Adipocyte (in vitro differentiated cells): ENCODE measurements at regions not wholly inside any gene's neighbourhood (a gene's known extent, or its start where the extent isn't known, plus 50 kb on each side); places are given as distances from the start of the nearest gene placed in this dataset.

Experiments used
- DNase-seq: peaks from one replicate; pipeline ENCODE4 v3.0.0-alpha.2; 2015; ENCODE audit warnings: low read depth
- H3K27me3 ChIP-seq: replicated peaks from 2 replicates; pipeline ENCODE4 v1.7.0; 2013; ENCODE audit warnings: mild to moderate bottlenecking, low read length, moderate library complexity; ENCODE audit not compliant: control insufficient read depth, insufficient read depth
- H3K36me3 ChIP-seq: 2 replicates; pipeline ENCODE4 v1.7.0; 2013; ENCODE audit warnings: low read length, mild to moderate bottlenecking, moderate library complexity; ENCODE audit not compliant: control insufficient read depth, insufficient read depth, severe bottlenecking
- H3K4me1 ChIP-seq: 2 replicates; pipeline ENCODE4 v1.7.0; 2013; ENCODE audit warnings: mild to moderate bottlenecking, low read length, moderate library complexity; ENCODE audit not compliant: control insufficient read depth, insufficient read depth
- H3K4me3 ChIP-seq: 2 replicates; pipeline ENCODE4 v1.7.0; 2013; ENCODE audit warnings: mild to moderate bottlenecking, low read length, moderate library complexity
- H3K9ac ChIP-seq: 2 replicates; pipeline ENCODE4 v1.7.0; 2013; ENCODE audit warnings: mild to moderate bottlenecking, low read length, moderate library complexity
- H3K9me3 ChIP-seq: 2 replicates; pipeline ENCODE4 v1.7.0; 2013; ENCODE audit warnings: mild to moderate bottlenecking, low read length, moderate library complexity; ENCODE audit not compliant: control insufficient read depth

GRCh38 chr6:164692772-164693510 lies 616.5 kb downstream of the C6orf118 start:
- Histone ChIP-seq H3K36me3 (no peaks in the 10 kb centered on the region), H3K9me3 (no peaks in the 10 kb centered on the region), H3K4me3 (no peak overlapping the region), H3K9ac (no peak overlapping the region), H3K4me1 (no peaks in the 10 kb centered on the region), H3K27me3 (no peaks in the 10 kb centered on the region)
- DNase-seq = no peak

- Histone ChIP-seq H3K4me1 (no peaks in the 10 kb centered on the region), H3K9me3 (no peaks in the 10 kb centered on the region), H3K9ac (no peak overlapping the region), H3K36me3 (no peaks in the 10 kb centered on the region), H3K4me3 (no peak overlapping the region), H3K27me3 (no peaks in the 10 kb centered on the region)
- DNase-seq = no peak
These were observed 618.5 kb downstream of the C6orf118 start for GRCh38 chr6:164690702-164691500.

DNA sequence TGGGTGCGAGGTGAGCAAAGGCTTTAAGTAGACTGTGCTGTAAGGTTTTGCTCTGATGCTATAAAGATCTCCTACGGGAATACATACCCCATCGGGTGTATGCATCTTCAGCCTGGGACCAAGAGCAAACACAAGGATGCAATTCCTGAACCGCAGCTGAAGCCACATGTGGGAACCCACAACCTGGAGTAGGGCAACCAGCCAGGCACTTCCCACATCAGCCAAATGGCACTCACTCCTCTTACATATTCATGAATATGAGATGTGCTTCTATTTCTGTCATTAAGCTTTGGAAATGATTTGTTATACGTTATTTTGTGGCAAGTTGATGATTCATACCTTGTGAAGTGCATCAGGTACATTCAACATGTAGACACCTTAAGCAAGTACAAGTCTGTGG lies 619.2 kb downstream of the C6orf118 start:
- no peaks in the 10 kb centered on the region for H3K36me3 ChIP-seq
- H3K9me3 ChIP-seq = no peaks in the 10 kb centered on the region
- no peak overlapping the region for H3K9ac ChIP-seq
- no peak overlapping the region for H3K4me3 ChIP-seq
- no peak for DNase-seq
- no peaks in the 10 kb centered on the region for H3K27me3 ChIP-seq
- H3K4me1 ChIP-seq = no peaks in the 10 kb centered on the region

DNA sequence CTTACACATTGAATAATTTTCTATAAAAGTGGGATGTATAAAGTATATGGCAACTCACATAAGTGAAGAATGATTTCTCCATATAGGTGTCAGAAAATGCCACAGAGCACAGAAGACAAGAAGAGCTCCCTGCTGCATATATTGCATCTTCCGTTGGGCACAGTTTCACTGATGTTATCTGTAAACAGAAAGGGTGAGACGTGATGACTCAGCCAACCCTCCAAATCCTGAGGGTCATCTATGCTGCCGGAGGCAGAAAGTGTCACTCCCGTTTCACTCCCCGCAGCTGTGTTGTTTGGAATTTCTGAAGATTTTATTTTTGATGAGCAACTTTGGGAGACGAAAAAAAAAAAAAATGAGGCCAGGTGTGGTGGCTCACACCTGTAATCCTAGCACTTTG lies 644.1 kb downstream of the C6orf118 start:
- no peak for DNase-seq
- Histone ChIP-seq H3K9me3 (no peaks in the 10 kb centered on the region), H3K9ac (no peak overlapping the region), H3K36me3 (no peaks in the 10 kb centered on the region), H3K4me3 (no peak overlapping the region), H3K4me1 (no peaks in the 10 kb centered on the region), H3K27me3 (no peaks in the 10 kb centered on the region)

DNA sequence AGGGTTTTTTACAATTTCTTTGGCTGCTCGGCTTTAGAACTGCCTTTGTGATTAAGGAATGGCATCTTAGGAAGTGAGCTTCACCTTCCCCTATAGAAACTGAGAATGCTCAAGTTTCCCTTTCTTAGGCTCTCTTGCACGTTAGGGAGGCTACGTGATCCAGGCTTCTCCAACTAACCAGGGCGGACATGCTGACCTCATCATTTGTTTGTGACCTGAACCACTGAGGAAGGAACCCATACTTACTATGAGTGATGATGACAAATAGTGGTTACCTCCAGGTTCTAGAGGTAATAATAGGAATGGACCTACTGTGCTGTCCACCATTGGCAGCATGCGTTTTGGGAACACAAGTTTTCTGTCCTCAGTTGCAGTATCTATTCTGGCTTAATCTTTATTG lies 645.8 kb downstream of the C6orf118 start:
- no peak overlapping the region for H3K9ac ChIP-seq
- H3K36me3 ChIP-seq = no peaks in the 10 kb centered on the region
- no peaks in the 10 kb centered on the region for H3K9me3 ChIP-seq
- DNase-seq = no peak
- no peaks in the 10 kb centered on the region for H3K4me1 ChIP-seq
- no peaks in the 10 kb centered on the region for H3K27me3 ChIP-seq
- H3K4me3 ChIP-seq = no peak overlapping the region

DNA sequence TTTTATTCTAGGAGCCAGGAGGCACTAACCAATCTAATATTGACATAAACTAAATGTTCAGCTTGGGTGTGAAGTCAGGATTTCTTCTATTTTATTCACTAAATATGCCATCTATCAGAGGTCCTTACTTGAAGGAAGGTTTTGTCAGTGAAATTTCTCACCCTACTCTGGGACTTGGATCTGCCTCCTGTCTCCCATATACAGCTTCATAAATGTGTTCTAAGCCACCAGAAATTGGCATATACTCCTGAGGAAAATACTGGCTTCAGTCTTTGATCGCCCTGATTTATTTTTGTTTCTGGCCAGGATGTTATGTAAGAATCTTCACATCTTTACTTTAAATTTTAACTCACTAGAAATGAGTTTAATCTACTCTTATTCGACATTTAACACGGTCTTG lies 647.7 kb downstream of the C6orf118 start:
- no peak overlapping the region for H3K4me3 ChIP-seq
- H3K36me3 ChIP-seq = no peaks in the 10 kb centered on the region
- DNase-seq = no peak
- H3K9ac ChIP-seq = no peak overlapping the region
- no peaks in the 10 kb centered on the region for H3K9me3 ChIP-seq
- no peaks in the 10 kb centered on the region for H3K4me1 ChIP-seq
- H3K27me3 ChIP-seq = no peaks in the 10 kb centered on the region

DNA sequence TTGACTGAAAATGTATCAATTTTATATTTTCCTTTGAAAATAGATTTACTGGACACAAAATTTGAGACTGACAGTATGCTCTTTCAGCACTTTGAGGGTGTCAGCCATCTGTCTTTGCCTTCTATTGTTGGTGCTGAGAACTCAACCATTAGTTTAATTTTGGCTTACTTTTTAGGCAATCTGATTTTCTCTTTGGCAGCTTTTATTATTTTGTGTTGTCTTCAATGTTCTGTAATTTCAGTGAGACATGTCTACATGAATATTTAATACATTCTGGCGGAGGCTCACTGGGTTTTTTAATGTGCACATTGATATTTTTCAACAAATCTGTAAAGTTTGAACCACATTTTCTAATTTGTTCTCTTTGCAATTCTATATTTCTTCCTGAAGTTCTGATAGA lies 648.6 kb downstream of the C6orf118 start:
- Histone ChIP-seq H3K9ac (no peak overlapping the region), H3K4me1 (no peaks in the 10 kb centered on the region), H3K27me3 (no peaks in the 10 kb centered on the region), H3K4me3 (no peak overlapping the region), H3K9me3 (no peaks in the 10 kb centered on the region), H3K36me3 (no peaks in the 10 kb centered on the region)
- no peak for DNase-seq

DNA sequence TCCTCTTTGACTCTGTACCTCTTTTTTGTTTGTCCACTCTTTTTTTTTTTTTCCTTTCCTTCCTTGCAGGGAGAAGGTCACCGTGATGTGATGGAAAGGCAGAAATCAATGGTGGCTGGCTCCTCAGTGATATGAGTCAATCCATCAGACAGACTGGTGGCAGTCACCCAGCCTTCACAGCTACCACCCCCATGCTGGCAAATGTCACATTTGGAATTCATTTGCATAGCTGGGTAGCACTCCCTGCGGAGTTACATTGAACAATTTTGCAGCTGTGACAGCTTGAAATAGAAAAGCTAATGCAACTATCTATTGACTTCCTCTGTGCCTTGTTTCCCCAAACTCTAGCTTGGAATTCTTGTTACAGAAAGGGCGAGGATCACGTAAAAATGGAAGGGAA lies 668.4 kb downstream of the C6orf118 start:
- no peak for DNase-seq
- no peaks in the 10 kb centered on the region for H3K4me1 ChIP-seq
- no peak overlapping the region for H3K9ac ChIP-seq
- H3K27me3 ChIP-seq = no peaks in the 10 kb centered on the region
- peaks cover 6% of the 10 kb centered on the region for H3K9me3 ChIP-seq
- no peak overlapping the region for H3K4me3 ChIP-seq
- no peaks in the 10 kb centered on the region for H3K36me3 ChIP-seq

- no peaks in the 10 kb centered on the region for H3K9me3 ChIP-seq
- H3K4me3 ChIP-seq = no peak overlapping the region
- no peak for DNase-seq
- H3K27me3 ChIP-seq = no peaks in the 10 kb centered on the region
- no peaks in the 10 kb centered on the region for H3K4me1 ChIP-seq
- H3K36me3 ChIP-seq = no peaks in the 10 kb centered on the region
- no peak overlapping the region for H3K9ac ChIP-seq
These were observed 681.0 kb downstream of the C6orf118 start for GRCh38 chr6:164628302-164628931.

DNA sequence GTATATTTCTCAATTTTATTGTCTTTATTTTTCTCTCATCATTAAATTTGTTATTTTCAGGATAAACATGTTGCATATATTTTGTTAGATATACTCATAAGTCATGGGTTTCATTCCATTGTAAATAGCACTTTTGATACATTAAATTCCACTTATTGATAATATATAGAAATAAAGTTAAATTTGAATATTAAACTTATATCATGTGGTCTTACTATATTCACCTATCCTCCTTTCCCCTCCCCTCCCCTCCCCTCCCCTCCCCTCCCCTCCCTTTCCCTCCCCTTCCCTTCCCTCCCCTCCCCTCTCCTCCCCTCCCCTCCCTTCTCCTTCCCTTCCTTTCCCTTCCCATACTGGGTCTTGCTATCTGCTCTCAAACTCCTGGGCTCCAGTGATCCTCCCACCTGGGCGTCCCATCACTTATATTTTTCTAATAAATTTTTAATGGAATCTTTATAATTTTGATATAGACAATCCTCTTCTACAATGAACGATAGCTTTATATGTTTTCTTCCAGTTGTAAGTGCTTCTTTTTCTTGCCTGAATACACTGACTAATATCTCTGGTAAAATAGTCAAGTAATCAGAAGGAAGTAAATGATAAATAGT lies 692.4 kb downstream of the C6orf118 start:
- H3K27me3 ChIP-seq = no peaks in the 10 kb centered on the region
- no peak overlapping the region for H3K4me3 ChIP-seq
- no peaks in the 10 kb centered on the region for H3K9me3 ChIP-seq
- no peaks in the 10 kb centered on the region for H3K36me3 ChIP-seq
- no peaks in the 10 kb centered on the region for H3K4me1 ChIP-seq
- no peak overlapping the region for H3K9ac ChIP-seq
- DNase-seq = no peak

DNA sequence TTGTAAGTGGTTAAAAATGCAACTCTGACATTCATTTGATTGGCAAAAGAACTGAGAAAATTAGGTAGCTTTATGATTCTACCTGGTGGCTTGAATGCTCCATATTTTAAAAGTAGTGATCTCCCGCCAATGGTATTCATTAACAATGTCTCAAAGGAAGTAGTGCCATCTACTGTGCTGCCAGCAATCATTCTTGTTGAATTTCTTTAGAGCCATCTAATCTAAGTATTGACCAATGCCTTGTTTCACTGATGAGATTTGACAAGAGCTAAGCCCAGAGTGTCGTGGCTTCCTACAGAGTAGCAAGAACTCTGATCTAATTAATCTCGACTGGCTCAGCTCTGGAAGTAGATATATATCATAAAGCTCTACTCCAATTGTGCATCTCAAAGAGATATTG lies 696.7 kb downstream of the C6orf118 start:
- Histone ChIP-seq H3K4me3 (no peak overlapping the region), H3K4me1 (no peaks in the 10 kb centered on the region), H3K9me3 (no peaks in the 10 kb centered on the region), H3K9ac (no peak overlapping the region), H3K27me3 (no peaks in the 10 kb centered on the region), H3K36me3 (no peaks in the 10 kb centered on the region)
- no peak for DNase-seq
